HG02642 (cell line): ENCODE measurements at regions not wholly inside any gene's neighbourhood (a gene's known extent, or its start where the extent isn't known, plus 50 kb on each side); places are given as distances from the start of the nearest gene placed in this dataset.

ENCODE experiments used
- ATAC-seq: cut with Tn5 transposase; IDR thresholded peaks from one replicate; pipeline ENCODE4 v1.9.1; 2021; ENCODE audit warnings: mild to moderate bottlenecking; ENCODE audit not compliant: unreplicated experiment, poor library complexity

DNA sequence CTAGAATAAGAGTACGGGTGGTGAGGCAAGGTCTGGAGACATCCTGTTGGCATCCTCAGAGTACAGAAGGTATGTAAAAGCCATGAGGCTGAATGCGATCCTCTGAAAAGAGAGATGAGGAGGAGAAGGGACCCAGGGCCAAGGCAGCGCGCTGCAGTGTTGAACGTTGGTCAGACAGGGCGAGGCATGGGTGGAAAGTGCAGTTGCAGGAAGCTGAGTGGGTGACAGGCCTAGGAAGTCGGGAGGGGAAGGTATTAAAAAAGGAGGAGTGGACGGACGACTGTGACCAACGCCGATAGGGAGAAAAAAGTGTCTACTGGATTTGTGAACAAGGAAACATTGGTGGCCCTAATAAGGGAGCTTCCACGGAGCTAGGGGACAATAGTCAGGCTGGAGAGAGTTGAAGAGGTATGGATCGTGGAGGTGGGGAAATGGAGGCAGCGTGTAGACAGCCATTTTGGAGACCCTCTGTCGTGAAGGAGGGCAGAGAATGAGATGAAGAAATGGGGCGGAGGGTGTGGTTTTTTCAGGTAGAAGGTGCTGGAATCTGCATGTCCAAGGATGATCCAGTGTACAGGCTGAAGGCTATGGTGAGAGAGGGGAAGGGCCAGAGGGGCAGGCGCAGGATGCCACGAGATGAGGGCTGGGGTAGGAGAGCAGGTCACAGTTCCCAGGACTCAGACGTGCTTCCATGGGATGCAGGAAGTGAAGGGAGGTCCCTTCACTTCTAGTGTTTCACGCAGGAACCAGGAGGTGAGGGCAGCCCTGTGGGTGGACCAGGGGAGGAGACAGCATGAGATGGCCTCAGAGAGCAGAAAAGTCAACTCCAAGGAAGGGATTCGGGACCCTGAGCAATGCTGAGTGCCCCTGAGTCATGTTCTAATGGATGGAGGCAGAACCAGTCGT lies 115.9 kb downstream of the ASB7 start:
- no peak for ATAC-seq

DNA sequence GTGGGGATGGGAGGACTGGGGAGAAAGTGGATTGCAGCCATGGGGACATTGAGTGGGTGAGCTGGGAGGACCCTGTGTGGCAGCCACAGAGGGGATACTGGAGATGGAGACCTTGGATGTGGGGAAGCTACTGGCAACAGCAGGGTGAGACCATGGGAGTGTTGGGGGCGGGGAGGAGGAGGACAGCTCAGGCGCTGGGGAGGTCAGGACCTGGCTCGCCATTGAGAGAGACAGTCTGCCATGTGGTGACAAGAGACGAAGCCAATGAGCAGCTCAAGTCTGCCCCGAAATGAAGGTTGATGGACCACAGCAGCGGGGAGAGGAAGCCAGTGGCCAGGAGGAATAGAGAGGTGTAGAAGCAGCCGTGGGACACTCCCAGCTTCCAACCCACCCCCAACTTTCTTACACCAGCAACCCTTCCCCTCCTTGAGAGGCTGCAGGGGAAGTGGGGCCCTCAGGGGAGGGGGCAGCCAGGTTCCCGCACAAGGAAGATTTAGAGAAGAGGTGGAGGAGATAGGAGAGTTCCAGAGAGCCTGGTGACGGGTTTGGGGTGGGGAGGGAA lies 118.1 kb downstream of the ASB7 start:
- ATAC-seq, result no peak

DNA sequence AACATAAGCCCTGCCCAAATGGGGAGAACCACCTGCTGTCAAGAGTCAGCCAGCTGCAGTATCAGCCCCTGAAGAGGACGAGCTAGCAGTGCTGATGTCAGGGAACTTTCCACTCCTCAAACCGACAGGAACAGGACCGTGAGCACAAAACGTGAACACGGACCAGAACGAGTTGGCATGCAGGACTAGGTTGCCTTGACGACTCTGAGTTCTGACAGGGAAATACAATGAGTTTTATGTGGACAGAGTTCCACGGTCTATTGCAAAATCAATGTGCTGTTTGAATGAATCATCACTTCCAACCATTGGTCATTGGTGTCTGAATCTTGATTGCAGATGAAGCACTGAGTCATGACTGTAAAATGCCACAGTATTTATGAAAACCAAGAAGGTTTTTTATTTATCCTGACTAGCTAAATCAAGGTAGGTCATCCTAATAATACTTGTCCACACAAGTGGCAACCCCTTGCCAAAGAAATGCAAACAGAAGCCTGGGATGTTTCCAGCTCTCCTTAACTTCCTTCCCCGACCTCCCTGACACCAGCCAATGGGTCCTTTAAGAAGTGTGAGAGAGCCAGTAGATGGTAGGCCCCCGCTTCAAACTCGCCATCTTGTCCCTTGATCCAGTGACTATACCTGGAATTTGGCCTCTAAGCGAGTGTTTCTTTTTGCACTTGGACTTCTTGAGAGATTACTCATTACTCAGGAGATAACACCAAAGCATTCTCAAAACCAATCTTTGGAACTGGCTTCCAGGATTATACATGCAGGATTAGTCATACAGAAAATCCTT lies 119.6 kb downstream of the ASB7 start:
- ATAC-seq, result no peak

DNA sequence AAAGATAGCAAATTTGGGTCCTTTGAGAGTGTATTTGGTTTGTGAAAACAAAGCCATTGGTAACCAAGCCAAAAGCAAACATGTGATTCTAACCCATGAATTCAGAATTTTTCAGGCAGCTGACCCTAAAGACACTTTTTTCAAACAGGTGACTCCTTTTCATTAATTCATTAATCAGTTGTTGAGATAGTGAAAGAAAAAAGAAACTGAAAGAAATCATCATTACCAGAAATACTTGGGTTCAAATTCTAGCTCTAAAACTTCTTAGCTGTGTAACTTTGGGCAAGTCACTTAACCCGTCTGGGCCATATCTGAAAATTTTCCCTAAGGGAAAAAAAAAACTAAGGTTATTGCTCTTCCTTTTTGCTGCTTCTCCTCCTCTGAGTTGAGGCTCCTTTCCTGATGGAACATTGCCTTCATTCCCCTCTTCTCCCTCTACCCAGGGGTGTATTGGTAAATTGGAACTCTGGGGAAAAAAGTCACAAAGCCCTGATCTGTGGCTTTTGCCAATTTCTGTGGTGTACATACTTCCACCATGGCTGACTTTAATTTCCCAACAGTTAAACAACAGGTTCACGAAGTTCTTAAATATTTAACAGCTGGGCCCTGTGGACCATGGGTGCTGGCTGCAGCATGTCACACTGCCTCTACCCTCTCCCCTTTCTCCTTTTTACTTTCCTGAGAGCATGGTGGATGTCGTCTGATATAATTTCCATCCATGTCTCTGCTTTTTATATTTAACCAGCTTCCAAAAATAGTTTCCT lies 120.3 kb downstream of the ASB7 start:
- no peak for ATAC-seq

DNA sequence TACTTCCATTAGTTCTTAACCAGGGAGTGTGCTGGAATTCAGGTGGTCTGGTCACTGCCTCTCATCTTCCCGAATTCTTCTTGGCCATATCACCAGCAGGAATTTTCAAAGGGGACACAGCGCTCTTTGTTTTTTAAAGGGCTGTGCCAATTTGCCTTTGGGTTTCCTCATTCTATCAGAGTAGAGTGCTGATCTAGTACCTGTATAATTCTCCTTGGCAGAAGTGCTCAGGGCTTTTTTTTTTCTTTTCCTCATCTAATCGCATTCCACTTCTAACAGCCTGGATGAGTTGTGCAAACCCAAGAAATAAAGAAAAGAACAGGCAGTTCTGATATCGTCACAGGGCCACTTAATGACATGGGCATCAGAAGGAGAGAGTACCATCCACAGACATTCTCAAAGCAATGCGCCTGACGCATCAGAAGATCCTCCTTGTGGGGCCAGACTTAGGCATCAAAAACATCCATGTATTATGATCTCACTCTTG lies 121.0 kb downstream of the ASB7 start:
- ATAC-seq, result no peak

DNA sequence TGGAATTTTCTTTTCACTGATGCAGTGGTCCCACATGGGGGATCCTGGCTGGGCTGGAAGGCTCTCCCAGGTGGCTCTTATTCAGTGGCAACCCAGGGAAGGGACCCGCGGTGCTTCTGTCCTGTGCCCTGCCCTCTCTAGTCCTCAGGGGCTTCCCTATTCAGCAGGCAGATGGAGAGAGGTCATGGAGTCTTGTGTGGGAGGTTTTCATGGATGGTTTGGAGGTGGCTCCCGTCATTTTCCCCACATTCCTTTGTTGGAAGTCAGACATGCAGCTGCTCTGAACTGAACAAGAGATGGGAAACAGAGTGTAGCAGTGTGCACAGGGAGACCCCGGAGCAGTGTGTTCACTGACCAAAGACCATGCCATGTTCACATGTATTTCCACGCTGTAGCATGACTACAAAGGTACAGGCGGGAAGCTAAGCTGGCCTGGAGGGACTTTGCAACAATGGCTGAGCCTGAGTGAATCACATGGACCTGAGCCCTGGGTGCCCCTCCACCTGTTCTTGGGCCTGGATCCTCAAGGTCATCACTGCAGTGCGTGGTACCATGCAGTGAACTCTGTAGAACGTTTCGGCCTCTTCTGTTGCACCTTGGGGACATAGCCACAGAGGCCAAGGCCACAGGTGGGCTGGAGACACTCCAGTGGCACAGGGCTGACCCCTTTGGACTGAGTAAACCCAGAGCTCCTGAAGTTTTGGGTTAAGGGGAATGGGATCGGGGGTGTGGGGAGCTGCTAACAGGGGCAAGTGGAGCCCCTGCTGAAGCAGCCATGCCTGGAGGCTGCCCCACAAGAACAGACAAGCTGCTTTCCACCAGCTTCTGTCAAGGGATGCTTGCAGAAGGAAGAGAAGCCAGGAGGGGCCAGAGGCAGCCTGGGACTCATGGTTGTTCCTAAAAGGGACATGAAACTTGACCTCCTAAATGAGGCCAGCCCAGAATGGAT lies 123.0 kb downstream of the ASB7 start:
- ATAC-seq, result no peak

DNA sequence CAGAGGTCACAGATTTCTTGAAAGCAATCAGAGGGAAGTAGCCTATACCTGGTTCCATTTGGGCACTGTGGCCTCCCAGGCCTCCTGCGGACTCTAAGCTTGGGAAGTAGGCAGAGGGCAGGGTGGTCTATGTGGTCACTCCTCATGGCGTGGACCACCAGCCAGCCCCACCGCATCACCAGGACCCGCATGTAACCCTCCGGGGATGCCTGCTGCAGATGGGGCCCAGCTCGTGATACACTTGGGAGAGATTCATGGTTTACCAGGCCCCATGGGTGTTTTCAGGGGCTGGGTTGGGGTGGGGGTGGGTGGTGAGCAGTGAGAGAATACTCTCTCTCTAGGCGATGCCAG lies 123.7 kb downstream of the ASB7 start:
- no peak for ATAC-seq

DNA sequence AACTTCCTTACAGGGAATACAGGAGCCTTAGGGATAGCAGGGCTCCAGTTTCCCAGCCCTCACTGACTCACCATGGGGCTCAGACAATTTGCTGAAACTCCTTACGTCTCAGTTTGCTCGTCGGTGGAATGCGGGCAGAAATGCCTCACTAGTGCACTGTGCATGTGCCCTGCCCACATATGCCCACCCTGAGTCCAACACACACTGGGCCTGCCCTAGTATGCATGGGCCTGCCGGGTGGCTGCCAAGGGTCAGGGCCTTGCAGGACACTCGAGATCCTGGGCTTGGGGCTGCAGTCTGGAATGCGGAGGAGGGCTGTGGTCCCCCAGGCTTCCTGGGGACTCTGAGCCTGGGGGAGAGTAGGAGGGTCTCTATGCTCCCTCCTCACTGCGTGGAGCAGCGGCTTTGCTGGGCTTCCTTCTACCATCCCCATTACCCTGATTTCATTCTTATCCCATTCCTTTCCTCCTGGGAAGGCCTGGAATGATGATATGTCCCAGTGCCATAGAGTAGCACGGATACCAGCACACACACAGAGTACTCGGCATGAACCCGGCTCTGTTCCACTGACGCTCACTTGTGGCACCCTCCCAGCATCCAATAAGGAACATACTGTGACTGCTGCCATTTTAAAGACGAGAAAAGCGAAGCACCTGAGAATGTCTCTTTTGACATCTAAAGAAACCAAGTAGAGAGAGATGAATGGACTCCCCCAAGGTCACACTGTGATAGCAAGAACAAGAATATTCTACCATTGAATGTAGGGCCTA lies 124.2 kb downstream of the ASB7 start:
- ATAC-seq, result no peak

DNA sequence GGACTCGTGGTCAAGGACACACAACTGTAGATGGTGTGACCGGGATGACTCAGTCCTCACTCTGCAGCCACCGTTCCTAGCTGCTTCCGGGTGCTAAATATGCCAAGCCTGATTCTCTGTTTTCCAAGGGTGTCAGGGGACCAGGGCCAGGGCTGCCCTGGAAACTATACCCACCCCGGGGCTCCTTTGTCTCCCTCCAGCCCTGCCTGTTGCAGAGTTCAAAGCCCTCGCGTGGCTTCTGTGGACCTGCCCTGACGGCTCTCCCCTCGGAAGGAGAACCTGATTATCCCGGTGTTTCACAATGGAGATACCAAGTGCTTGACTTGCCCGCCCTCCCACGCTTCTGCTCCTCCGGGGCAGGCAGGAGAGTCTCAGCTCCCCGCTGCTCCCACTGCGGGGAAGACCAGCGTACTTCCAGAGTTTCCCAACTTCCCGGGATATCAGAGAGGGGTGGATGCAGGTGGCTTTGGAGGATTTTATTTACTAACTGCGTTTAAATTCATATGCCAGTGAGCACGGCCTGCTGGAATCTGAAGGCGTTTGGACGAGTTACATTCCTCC lies 125.0 kb downstream of the ASB7 start:
- ATAC-seq, result no peak

DNA sequence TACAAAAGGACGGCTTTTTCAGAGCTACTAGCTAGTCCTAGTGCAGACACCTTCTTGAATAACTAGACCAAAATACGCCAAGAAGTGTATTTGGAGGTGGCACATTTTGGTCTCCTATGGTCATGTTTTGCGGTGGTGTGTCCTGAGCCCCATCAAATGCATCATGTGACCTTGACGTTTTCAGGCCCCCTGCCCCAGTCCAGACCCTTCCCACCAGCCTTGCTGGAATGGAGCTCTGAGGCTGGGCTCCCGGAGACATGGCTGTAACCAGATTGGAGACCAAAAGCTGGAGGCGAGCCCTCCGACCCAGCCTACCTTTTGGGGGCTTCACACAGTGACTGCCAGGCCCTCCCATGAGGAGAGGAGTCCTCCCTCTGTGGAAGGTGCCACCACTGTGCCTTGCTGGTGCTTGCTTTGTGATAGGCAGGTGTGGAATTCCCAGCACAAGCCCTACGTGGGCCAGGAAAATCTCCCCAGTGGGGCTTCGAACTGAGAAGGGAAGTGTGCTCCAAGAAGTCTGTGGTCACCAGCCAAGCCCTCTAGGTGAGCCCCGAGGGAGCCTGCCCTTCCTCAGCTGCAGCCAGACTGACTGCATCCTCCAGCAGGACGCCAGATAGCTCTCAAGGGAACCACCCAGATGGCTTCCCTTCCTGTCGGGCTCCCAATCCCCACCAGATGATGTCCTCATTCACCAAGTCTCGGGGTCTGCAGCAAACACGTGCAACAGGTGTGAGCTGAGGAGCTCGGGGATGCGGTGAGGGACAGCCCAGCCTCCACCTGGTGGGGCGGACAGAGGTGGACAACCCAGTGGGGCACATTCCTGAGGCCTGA lies 126.2 kb downstream of the ASB7 start:
- ATAC-seq, result no peak

DNA sequence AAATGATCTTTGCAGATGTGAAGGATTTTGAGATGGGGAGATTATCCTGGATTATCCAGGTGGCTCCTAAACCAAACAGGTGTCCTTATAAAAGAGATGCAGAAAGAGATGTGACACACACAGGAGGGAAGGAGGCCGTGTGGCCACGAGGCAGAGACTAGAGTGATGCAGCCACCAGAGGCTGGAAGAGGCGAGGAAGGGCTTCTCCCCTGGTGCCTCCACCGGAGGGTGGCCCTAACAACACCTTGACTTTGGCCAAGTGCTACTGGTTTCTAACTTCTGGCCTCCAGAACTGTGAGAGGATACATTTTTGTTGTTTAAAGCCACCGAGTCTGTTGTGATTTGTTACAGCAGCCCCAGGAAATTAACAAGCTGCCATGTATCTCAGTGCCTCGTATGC lies 127.1 kb downstream of the ASB7 start:
- no peak for ATAC-seq

DNA sequence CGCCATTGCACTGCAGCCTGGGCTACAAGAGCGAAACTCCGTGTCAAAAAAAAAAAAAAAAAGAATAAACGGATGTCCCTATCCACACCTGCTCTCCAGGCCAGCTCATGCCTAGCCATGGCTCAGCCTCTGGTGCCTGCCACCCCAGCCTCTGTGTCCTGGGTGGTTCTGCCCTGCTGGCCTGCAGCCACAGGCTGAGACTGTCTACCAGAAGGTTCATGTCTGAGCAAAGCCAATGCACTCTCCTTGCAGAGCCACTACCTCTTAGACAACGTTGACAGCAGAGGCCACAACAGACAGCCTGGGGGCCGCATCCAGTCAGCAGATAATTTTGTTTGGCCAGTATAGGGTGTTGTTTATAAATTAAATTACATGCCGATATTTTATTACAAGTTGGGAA lies 127.7 kb downstream of the ASB7 start:
- ATAC-seq, result no peak

DNA sequence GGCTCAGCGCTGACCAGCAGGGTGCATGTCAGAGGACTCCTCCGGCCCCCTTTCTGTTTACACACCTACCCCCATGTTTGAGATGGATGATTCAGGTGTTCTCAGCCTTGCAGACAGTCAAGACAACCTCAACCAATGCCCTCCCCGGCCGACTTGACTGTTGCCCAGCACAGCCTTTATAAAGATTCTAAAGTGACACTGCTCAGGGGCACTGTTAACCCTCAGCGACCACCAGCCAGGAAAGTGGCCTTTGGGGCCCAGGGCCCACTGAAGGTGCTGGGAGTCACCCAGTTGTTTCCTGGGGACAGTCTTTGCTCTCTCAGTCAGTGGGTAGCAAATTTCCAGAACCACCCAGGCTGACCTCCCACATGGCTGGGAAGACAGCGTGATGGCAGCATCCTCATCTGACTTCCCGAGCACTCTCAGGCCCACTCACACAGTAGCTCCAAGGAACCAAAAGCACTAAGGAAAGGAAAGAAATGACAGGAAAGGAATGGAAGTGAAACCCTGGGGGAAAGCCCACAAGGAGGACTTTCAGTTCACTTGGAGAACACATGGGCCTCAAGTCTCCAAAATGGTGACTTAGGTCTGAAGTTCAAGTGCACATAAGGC lies 128.4 kb downstream of the ASB7 start:
- no peak for ATAC-seq

DNA sequence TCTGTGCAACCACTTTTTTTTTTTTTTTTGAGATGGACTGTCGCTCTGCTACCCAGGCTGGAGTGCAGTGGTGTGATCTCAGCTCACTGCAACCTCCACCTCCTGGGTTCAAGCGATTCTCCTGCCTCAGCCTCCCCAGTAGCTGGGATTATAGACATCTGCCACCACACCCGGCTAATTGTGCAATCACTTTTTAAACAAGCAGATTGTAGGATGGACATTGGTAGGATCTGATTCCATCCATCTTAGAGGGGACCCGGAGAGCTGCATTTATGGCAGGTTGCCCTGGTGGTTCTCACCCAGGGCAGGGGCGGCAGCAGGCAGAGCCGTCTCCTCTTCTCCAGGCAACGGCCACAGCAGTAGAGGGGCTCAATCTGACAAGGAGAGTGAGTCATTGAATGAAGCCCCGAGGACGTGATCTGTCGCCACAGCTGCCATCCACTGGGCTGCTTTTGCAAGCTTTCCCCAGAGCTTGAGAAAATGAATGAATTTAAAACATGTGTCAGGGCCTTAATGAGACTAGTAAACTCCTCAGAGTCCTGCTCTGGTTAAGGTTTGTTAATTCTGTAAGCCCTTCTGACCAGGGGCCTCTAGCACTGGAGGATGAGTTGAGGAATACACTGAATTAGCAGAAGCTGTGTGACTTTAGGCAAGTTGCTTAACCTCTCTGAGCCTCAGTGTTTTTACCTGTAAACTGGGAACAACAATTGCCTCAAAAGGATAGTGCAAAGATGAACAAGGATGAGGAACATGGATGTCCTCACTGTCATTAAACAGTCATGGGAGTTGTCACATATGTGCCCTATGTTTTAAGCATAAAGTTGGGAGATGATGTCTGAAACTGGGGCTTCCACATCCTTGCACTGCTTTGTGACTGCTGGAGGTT lies 129.1 kb downstream of the ASB7 start:
- no peak for ATAC-seq

DNA sequence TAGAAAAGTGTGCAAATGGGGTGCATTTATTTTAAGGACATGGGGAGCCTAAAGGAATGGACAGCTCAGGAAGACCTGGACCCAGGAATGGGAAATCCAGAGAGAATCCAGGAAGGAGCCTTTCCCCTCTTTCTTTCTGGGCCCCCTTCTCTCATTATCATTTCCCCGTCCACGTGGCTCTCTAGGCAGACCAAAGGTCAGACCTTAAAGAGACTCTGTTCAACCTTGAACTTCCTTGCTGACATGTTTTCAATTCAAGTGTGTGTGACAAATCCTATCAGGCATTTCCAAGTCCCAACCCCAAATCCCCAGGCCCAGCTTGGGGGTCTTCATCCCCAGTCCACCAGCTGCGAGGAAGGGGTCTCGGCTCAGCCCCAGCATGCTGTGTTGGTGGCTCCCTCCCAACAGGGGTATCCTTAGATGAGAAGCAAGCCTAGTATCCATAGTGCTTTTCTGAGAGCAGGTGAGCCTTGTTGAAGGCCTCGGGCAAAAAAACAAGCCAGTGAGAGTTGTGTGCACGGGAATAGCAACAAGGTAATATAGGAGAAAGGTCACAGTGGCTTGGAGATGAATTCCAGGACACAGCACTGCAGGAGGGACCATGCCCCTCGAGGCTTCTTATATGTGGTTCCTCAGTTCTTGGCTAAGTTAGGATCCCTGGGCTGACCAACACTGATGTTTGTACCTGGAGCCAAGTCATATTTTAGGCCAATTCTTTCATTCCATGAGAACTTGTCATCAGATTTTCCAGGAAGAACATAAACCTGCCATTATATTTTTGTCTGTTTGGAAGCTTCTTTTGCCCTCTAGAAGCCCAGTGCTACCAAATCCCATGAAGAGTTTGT lies 130.0 kb downstream of the ASB7 start:
- ATAC-seq, result no peak
